ENCODE measurements at regions not wholly inside any gene's neighbourhood (a gene's known extent, or its start where the extent isn't known, plus 50 kb on each side); places are given as distances from the start of the nearest gene placed in this dataset.

DNA sequence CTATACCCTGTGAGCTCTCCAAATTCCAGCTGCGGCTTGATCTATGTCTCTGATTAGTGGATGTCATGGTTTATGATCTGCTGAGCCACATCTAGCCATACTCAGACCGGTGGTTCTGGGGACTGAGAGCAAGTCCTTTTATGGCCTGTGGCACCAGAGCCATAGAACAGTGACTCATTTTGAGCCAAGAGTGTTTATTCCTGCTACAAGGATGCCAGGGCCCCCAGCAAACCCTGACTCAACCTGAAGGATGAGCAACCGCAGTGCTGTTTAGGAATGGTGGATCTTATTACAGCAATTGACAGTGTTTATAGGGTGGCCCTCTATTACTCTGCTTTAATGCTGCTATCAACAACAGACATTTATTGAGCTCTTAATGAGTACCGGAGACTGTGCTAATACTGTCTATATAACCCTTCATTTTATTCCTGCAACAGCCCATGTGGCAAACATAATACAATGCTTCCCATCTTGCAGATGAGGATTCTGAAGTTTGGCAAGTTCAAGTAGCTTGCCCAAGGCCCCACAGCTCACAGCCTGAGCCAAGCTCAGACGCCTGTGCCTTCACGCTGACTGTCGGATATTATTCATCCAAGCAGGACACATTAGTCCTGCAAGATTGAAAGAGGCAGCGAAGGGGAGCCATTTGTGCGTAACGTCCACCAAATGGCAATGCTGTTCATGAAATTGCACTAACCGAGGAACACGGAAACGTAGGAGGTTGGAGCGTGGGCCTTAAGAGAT is 273.6 kb upstream of the PWP1 start:
- no peak for FAIRE-seq

GRCh38 chr12:107415071-107415470 is 270.5 kb upstream of the PWP1 start:
- no peak for FAIRE-seq

DNA sequence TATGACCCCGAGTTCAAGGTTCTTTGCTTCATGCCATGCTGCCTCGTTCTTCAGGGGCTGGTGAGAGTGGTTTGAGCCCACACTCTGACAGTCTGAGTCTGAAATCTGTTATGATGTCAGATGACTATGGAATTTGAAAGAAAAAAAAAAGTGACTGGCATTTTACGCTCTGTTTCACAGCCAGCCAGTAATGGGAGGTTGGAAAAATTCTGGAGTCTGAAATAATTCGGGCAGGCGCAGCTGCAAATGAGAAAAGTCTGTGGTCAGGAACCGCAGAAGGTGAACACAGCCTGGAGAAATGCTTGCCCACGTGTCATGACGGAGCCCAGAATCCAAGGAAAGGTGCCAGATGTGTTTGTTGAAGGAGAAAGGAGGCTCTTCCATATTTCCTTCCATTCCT is 269.8 kb upstream of the PWP1 start:
- FAIRE-seq: no peak

DNA sequence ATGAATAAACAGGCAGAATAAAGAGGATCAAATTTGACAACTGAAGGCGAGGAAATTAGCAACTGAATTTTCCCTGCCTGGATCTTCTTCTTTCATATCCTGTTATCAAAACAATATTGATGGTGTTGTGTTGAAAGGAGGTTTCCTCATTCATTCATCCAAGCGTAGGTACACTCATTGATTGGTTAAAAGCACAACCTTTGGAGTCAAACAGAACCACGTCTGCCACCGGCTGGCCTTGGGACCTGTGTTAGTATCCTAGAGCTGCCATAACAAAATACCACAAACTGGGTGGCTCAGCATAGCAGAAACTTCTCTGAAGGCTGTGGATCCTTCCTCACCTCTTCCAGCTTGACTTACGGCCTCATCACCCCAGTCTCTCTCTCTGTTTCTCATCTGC is 268.6 kb upstream of the PWP1 start:
- FAIRE-seq: no peak

GRCh38 chr12:107418981-107419380 is 266.6 kb upstream of the PWP1 start:
- FAIRE-seq: no peak

DNA sequence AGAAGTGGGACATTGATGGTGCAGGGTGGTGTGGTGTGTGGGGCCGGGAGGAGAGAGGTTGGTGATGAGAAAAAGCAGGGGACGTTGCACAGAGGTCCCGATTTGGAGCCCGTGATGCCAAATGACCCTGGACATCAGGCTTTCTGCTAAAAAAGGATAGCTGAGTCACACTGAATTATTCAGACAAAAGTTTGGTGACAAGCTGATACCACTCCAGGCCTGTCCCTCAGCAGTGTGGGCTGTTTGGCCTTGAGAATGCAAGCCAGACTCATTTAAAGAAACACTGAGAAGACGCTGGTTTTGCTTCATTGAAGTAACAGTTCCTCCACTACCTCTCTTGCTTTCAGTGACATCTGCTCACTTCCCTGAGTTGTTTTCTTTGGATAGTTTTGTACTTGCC is 262.1 kb upstream of the PWP1 start:
- FAIRE-seq: no peak

DNA sequence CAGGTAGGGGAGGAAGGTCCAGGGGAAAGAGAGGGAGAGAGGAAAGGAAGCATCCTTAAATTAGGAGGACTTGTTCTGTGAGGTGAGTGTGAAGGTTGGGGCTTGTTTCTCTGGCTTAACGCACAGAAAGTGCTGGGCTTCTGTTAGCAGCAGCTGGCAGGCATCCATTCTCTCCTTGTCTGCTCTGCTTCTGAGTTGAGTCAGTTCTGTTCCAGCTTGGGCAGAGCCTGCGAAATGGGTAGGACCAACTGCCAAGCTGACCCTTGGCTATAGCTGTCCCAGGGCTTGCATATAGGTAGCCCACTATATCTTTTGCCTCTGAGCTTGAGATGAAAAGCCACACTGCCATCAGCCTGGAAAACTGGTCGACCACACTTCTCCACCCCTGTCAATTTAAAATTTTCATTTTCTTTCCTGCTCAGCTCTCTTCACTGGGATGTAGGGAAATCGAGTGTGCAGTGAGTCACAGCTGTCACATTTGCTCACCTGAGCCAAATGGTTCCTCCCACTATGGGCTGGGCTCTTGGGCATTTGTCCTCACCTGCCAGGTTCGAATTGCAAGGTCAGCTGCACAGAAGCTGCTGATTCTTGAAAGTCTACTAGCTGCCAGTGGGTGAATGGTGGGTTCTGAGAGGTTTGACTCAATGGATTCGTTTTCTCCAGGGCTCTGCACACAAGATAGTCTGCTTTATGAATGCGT is 256.4 kb upstream of the PWP1 start:
- no peak for FAIRE-seq

- no peak for FAIRE-seq
These were observed 253.7 kb upstream of the PWP1 start for GRCh38 chr12:107431942-107432341.

GRCh38 chr12:107435072-107435471 is 250.5 kb upstream of the PWP1 start:
- no peak for FAIRE-seq

- FAIRE-seq: no peak
These were observed 250.1 kb upstream of the PWP1 start for GRCh38 chr12:107435520-107435919.

DNA sequence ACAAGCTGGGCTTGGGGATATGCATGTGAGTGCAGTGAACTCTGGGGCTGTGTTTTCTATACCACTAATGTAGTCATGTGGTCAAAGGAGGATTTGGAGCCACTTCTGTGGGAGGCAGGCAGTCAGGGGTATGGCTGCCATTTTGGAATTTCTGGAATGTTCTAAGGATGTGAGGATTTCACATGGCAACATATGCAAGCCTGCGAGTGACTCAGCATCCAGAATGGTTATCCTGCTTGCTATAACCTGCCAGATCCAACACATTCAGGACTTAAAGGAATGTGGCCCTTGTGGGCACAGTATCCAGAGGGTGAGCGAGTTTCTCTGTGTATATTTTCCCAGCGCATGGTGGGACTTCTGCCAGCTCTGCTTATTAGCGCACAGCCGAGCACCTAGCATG is 249.2 kb upstream of the PWP1 start:
- FAIRE-seq: no peak

DNA sequence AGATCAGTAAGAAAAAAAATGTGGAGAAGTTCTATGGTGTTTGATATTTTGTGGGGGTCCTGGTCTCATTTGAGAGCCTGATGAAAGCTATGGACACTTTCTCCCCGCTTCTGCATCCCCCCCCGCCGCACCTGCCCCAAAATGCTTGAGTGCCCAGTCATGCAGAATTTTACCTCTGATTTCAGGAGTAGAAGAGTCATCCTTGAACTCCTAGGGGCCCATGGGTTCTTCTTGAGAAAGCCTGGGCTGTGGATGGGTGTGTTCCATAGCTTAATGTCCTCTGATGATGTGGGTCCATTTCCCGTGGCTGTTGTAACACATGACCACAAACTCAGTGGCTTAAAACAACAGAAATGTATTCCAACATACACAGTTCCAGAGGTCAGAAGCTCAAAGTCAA is 248.8 kb upstream of the PWP1 start:
- no peak for FAIRE-seq

- no peak for FAIRE-seq
These were observed 247.6 kb upstream of the PWP1 start for GRCh38 chr12:107437954-107438353.

DNA sequence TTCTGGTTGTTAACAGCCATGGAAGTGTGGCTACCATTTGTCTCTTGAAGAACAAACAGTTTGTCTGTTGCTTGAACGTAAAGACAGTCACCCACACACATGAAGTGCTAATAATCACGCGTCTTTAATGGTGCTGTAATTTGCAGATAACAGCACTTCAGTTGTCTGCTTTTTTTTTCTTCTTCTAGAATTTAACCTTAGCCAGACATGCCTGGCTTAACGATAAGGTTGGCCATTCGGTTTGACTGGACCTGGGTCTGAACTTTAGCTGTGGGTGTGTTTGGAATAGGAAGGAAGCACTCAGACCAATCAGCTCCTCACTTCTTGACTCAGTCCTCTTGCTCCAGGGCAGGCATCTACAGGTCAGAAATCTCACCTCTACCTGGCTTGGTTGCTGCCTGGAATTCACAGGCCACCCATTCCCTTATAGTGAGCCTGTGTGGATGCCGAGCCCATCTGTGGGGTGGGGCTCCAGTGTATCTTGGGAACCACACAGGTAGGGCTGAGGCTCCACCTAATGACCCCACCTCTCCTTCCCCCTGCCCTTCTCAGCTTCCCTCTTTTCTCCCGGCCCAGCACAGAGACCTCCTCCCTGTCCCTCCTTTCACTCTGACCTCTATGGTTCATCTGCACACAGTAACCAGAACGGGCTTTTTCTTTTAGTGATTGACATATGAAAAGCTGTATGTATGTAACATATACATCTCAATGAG is 246.4 kb upstream of the PWP1 start:
- no peak for FAIRE-seq

- no peak for FAIRE-seq
These were observed 245.0 kb upstream of the PWP1 start for GRCh38 chr12:107440606-107441005.

DNA sequence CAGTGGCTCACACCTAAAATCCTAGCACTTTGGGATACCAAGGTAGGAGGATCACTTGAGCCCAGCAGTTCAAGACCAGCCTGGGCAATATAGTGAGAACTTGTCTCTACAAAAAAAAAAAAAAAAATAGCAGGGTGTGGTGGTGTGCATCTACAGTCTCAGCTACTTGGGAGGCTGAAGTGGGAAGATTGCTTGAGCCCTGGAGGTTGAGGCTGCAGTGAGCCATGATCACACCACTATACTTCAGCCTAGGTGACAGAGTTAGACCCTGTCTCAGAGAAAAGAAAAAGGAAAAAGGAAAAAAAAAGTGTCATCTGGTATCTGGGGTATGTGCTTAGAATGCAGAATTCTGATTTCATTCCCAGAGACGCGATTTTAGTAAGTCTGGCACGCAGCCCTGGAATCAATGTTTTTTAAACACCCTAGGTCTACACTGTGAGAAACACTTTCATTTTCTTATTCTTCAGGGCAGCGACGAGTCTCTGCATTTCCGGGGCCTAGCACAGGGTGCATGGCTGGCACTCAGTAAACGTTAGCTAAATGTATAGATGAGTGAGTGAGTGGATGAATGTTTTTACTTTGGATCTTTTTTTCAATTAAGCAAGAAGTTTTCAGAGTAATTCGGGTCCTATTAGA is 243.8 kb upstream of the PWP1 start:
- no peak for FAIRE-seq

GRCh38 chr12:107442326-107442987 is 243.1 kb upstream of the PWP1 start:
- FAIRE-seq: no peak

DNA sequence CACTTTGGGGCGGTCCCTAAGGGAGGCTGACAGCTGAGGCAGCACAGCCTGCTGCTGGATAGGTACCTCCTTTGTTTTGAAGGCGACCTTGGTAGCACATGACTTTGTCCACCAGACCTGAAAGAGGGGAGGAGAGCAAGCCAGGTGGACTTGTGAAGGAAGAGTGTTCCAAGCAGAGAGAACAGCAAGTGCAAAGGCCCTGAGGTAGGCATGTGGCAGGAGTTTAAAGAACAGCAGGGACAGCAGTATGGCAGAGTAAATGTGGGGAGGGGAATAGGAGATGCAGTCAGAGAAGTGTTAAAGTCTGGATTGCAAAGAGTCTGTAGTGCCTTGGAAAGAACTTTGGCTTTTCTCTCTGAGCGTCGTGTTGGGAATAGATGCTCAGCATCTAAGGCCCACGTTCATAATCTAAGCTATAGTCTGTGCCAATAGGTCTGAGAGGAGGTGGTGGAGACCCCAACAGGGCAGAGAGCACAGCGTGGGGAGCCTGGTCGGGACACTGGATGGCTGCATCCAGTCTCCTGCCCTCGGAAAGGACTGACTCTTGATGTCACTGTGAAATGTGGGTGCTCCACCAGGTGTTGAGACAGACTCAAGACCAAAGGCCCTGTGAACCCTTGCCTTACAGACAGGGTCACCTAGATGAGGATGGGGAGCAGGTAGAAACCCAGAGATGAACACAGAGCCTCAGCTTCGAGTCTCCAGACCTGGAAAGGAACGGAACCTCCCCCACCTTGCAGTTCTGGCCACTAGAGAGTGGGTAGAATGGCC is 242.1 kb upstream of the PWP1 start:
- FAIRE-seq: no peak

- no peak for FAIRE-seq
These were observed 240.8 kb upstream of the PWP1 start for GRCh38 chr12:107444771-107445170.

DNA sequence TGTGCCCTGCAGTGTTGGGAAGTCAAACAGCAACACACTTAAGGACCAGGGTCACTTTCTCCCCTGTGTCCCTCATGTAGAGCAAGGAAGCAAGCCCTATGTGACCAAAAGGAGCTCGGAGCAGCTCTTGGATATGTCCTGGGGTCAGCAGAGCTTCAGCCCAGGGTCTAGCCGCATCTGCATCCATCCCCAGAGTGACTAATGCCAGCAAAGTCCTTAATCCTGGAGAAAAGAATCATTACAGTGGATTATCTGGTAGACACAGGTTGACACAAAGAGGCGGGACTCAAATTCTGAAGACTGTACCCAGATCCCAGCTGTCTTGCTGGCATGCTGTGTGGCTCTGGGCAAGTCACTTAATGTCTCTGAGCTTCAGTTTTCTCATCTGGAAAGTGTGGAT is 239.1 kb upstream of the PWP1 start:
- FAIRE-seq: no peak

- FAIRE-seq: no peak
These were observed 238.3 kb upstream of the PWP1 start for GRCh38 chr12:107447336-107447735.

DNA sequence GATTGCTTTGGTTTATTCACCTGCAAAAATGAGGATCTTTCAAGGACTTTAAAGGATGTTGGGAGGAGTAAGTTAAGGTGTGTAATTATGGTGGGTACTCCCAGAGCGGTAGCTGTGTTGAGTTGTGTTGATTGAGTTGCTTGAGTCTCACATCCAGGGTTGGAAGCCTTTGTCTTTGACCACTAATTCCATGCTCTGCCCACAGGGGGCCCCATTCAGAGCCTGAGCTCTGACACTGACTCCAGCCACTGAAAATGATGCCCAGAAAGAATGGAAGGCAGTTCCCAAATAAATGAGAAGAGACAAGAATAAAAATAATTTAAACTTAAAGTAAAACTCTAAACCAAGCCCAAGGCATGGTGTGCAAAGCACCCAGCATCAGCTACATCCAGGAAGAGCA is 237.4 kb upstream of the PWP1 start:
- no peak for FAIRE-seq
